GM18909 (cell line): ENCODE measurements at regions not wholly inside any gene's neighbourhood (a gene's known extent, or its start where the extent isn't known, plus 50 kb on each side); places are given as distances from the start of the nearest gene placed in this dataset.

Experiments used
- ATAC-seq: cut with Tn5 transposase; IDR thresholded peaks from one replicate; pipeline ENCODE4 v1.9.1; 2021; ENCODE audit warnings: mild to moderate bottlenecking; ENCODE audit not compliant: unreplicated experiment, poor library complexity

GRCh38 chr4:41423117-41423516, 114.8 kb upstream of the LIMCH1 start:
- ATAC-seq: no peak

- no peak for ATAC-seq
These were observed 113.4 kb upstream of the LIMCH1 start for GRCh38 chr4:41424522-41424921.

- no peak for ATAC-seq
These were observed 112.3 kb upstream of the LIMCH1 start for GRCh38 chr4:41425650-41426049.

- ATAC-seq: no peak
These were observed 111.4 kb upstream of the LIMCH1 start for GRCh38 chr4:41426539-41426938.

- no peak for ATAC-seq
These were observed 110.6 kb upstream of the LIMCH1 start for GRCh38 chr4:41427306-41427882.

- no peak for ATAC-seq
These were observed 109.9 kb upstream of the LIMCH1 start for GRCh38 chr4:41427931-41428600.

GRCh38 chr4:41428601-41429279, 109.2 kb upstream of the LIMCH1 start:
- no peak for ATAC-seq

- no peak for ATAC-seq
These were observed 108.7 kb upstream of the LIMCH1 start for GRCh38 chr4:41429280-41429669.

GRCh38 chr4:41430792-41431191, 107.2 kb upstream of the LIMCH1 start:
- ATAC-seq: no peak

GRCh38 chr4:41431276-41431675, 106.7 kb upstream of the LIMCH1 start:
- no peak for ATAC-seq

GRCh38 chr4:41432219-41432618, 105.7 kb upstream of the LIMCH1 start:
- ATAC-seq: no peak

- no peak for ATAC-seq
These were observed 105.1 kb upstream of the LIMCH1 start for GRCh38 chr4:41432881-41433280.

- ATAC-seq: no peak
These were observed 104.6 kb upstream of the LIMCH1 start for GRCh38 chr4:41433361-41433760.

GRCh38 chr4:41435510-41435909, 102.4 kb upstream of the LIMCH1 start:
- ATAC-seq: no peak

GRCh38 chr4:41436419-41436818, 101.5 kb upstream of the LIMCH1 start:
- no peak for ATAC-seq

- no peak for ATAC-seq
These were observed 100.8 kb upstream of the LIMCH1 start for GRCh38 chr4:41437111-41437536.

GRCh38 chr4:41438931-41439297, 99.0 kb upstream of the LIMCH1 start:
- no peak for ATAC-seq

GRCh38 chr4:41442810-41443209, 95.1 kb upstream of the LIMCH1 start:
- ATAC-seq: no peak

GRCh38 chr4:41443340-41444079, 94.4 kb upstream of the LIMCH1 start:
- ATAC-seq: no peak

- ATAC-seq: no peak
These were observed 91.6 kb upstream of the LIMCH1 start for GRCh38 chr4:41446391-41446790.
